Esophagus muscularis mucosa (tissue), 4 donors: ENCODE measurements at regions not wholly inside any gene's neighbourhood (a gene's known extent, or its start where the extent isn't known, plus 50 kb on each side); places are given as distances from the start of the nearest gene placed in this dataset.
"Not testable (repeated sequence)": the region's sequence is repeated elsewhere in the genome, so short reads cannot be mapped to it uniquely, and the experiment has no call there.

Experiments used
- DNase-seq: peaks from one replicate; pipeline ENCODE4 v3.0.0-alpha.2; 2017; ENCODE audit errors: extremely low spot score
- H3K27ac ChIP-seq, 4 donors: fragments of 200-600 bp; sonication (generic); replicated peaks in 1 of 4; 1 replicate in 3 of 4; 2 replicates in 1 of 4; pipeline ENCODE4 v1.5.1; 2016 to 2019; ENCODE audit warnings: mild to moderate bottlenecking in 1 of 4
- H3K27me3 ChIP-seq, 4 donors: fragments of 200-600 bp; sonication (generic); one replicate each; pipeline versions ENCODE4 v1.5.1 to v1.6.0; 2016 to 2019
- H3K36me3 ChIP-seq, 4 donors: fragments of 200-600 bp; sonication (generic); one replicate each; pipeline ENCODE4 v1.5.1; 2016 to 2019
- H3K4me1 ChIP-seq, 4 donors: fragments of 200-600 bp; sonication (generic); one replicate each; pipeline ENCODE4 v1.5.1; 2016 to 2019
- H3K4me3 ChIP-seq, 4 donors: fragments of 200-600 bp; sonication (generic); 1 replicate in 2 of 4; 2 replicates in 2 of 4; pipeline ENCODE4 v1.5.1; 2016 to 2019; ENCODE audit warnings: mild to moderate bottlenecking in 4 of 4, moderate library complexity in 1 of 4
- H3K9me3 ChIP-seq, 4 donors: fragments of 200-600 bp; sonication (generic); 1 replicate in 3 of 4; 2 replicates in 1 of 4; pipeline ENCODE4 v1.5.1; 2016 to 2019
- CTCF ChIP-seq, 3 experiments: fragments of 200-600 bp in 2 of 3; fragments of 450-650 bp in 1 of 3; sonication (generic) in 2 of 3; IDR thresholded peaks; one replicate each; pipeline ENCODE4 v1.5.1; 2017 to 2019; ENCODE audit warnings: antibody characterized with exemption in 3 of 3, mild to moderate bottlenecking in 2 of 3, moderate library complexity in 1 of 3
- EP300 ChIP-seq: sonication (generic); formaldehyde crosslinking; IDR thresholded peaks from one replicate; pipeline ENCODE4 v1.6.1; 2017; ENCODE audit warnings: antibody characterized with exemption
- POLR2A ChIP-seq: fragments of 450-650 bp; IDR thresholded peaks from one replicate; pipeline ENCODE4 v1.6.1; 2017; ENCODE audit warnings: antibody characterized with exemption, moderate library complexity, mild to moderate bottlenecking, low read depth
- POLR2AphosphoS5 ChIP-seq, 2 donors: sonication (generic); formaldehyde crosslinking; IDR thresholded peaks; one replicate each; pipeline ENCODE4 v1.6.1; 2017; ENCODE audit warnings: antibody characterized with exemption in 2 of 2
- WGBS: methylation state at CpG from one replicate; pipeline ENCODE4 v1.1.5; 2018; 5-methylcytosine and 5-hydroxymethylcytosine counted together
- intact Hi-C: fragments of 100-400 bp; cut with DNase I; formaldehyde crosslinking; loops from one replicate; pipeline ENCODE4 v1.15.1; 2023

- Histone ChIP-seq H3K27ac (no peak overlapping the region), H3K4me1 (peaks cover 0 to 3% (median 0%) of the 10 kb centered on the region in 4 donors), H3K36me3 (no peaks in the 10 kb centered on the region), H3K27me3 (no peaks in the 10 kb centered on the region), H3K4me3 (no peak overlapping the region), H3K9me3 (no peaks in the 10 kb centered on the region)
- intact Hi-C loops: no loop called here
- TF ChIP-seq POLR2AphosphoS5 (IDR thresholded peaks at IDR 0.05) (no peak), CTCF (IDR thresholded peaks at IDR 0.05) (no peak), POLR2A (no peak), EP300 (no peak)
- DNase-seq: no peak
Measured at GRCh38 chr5:39755986-39756385, 331.2 kb upstream of the DAB2 start.

GRCh38 chr5:39755452-39755851, 330.7 kb upstream of the DAB2 start:
- intact Hi-C loops: no loop called here
- no peak for DNase-seq
- no peak overlapping the region for H3K4me3 ChIP-seq
- H3K4me1 ChIP-seq: peaks cover 0 to 3% (median 0%) of the 10 kb centered on the region in 4 donors
- H3K36me3 ChIP-seq: no peaks in the 10 kb centered on the region
- no peaks in the 10 kb centered on the region for H3K27me3 ChIP-seq
- no peak overlapping the region for H3K27ac ChIP-seq
- TF ChIP-seq CTCF (IDR thresholded peaks at IDR 0.05): no peak
- TF ChIP-seq POLR2AphosphoS5 (IDR thresholded peaks at IDR 0.05): no peak
- no peak for TF ChIP-seq POLR2A
- TF ChIP-seq EP300: no peak
- no peaks in the 10 kb centered on the region for H3K9me3 ChIP-seq

- H3K4me3 ChIP-seq, H3K36me3 ChIP-seq, H3K4me1 ChIP-seq, DNase-seq, intact Hi-C loops, H3K9me3 ChIP-seq, H3K27me3 ChIP-seq, H3K27ac ChIP-seq: not testable (repeated sequence)
- 85% methylated on average over 1 of the region's 1 CpG for WGBS
Measured at GRCh38 chr5:39753747-39754146, 329.0 kb upstream of the DAB2 start.

- intact Hi-C loops: no loop called here
- 85% methylated on average over 4 of the region's 4 CpGs for WGBS
- no peak overlapping the region for H3K4me3 ChIP-seq
- H3K27me3 ChIP-seq: no peaks in the 10 kb centered on the region
- no peak for DNase-seq
- no peaks in the 10 kb centered on the region for H3K4me1 ChIP-seq
- no peaks in the 10 kb centered on the region for H3K9me3 ChIP-seq
- H3K36me3 ChIP-seq: no peaks in the 10 kb centered on the region
- no peak overlapping the region for H3K27ac ChIP-seq
- no peak for TF ChIP-seq POLR2AphosphoS5 (IDR thresholded peaks at IDR 0.05)
- TF ChIP-seq EP300: no peak
- TF ChIP-seq POLR2A: no peak
- no peak for TF ChIP-seq CTCF (IDR thresholded peaks at IDR 0.05)
Measured at GRCh38 chr5:39750661-39751060, 325.9 kb upstream of the DAB2 start.

- 71% methylated on average over 2 of the region's 2 CpGs for WGBS
- intact Hi-C loops: no loop called here
Measured at GRCh38 chr5:39742916-39743315, 318.1 kb upstream of the DAB2 start.

More at GRCh38 chr5:39742916-39743315, 318.1 kb upstream of the DAB2 start:
- H3K4me1 ChIP-seq: no peaks in the 10 kb centered on the region
- no peak overlapping the region for H3K27ac ChIP-seq
- no peak overlapping the region for H3K4me3 ChIP-seq
- no peak for DNase-seq
- TF ChIP-seq EP300 (no peak), POLR2A (no peak), POLR2AphosphoS5 (IDR thresholded peaks at IDR 0.05) (no peak), CTCF (IDR thresholded peaks at IDR 0.05) (no peak)
- H3K9me3 ChIP-seq: no peaks in the 10 kb centered on the region
- H3K27me3 ChIP-seq: no peaks in the 10 kb centered on the region
- H3K36me3 ChIP-seq: no peaks in the 10 kb centered on the region
